GM12875 (cell line): ENCODE measurements at regions not wholly inside any gene's neighbourhood (a gene's known extent, or its start where the extent isn't known, plus 50 kb on each side); places are given as distances from the start of the nearest gene placed in this dataset.

Experiments
- H3K4me3 ChIP-seq: one replicate; pipeline ENCODE4 v1.5.1; 2011; ENCODE audit warnings: low read depth, low read length, control low read depth
- CTCF ChIP-seq: IDR thresholded peaks from 2 replicates; pipeline ENCODE4 v1.5.1; 2011; ENCODE audit warnings: low read depth, mild to moderate bottlenecking, control low read depth, inconsistent platforms, low read length, moderate library complexity, borderline replicate concordance; ENCODE audit not compliant: insufficient read depth

GRCh38 chr2:81647715-81648230, 1343.2 kb upstream of the LRRTM1 start:
- TF ChIP-seq CTCF, result no peak
- no peak overlapping the region for H3K4me3 ChIP-seq

- no peak for TF ChIP-seq CTCF
Measured at GRCh38 chr2:81645745-81646301, 1341.3 kb upstream of the LRRTM1 start.

GRCh38 chr2:81644189-81644588, 1339.6 kb upstream of the LRRTM1 start:
- TF ChIP-seq CTCF, result no peak
- H3K4me3 ChIP-seq, result no peak overlapping the region

More at GRCh38 chr2:81645745-81646301, 1341.3 kb upstream of the LRRTM1 start:
- no peak overlapping the region for H3K4me3 ChIP-seq

GRCh38 chr2:81624825-81625224, 1320.3 kb upstream of the LRRTM1 start:
- no peak for TF ChIP-seq CTCF

GRCh38 chr2:81600088-81600487, 1295.5 kb upstream of the LRRTM1 start:
- TF ChIP-seq CTCF, result no peak
- no peak overlapping the region for H3K4me3 ChIP-seq

More at GRCh38 chr2:81624825-81625224, 1320.3 kb upstream of the LRRTM1 start:
- H3K4me3 ChIP-seq, result no peak overlapping the region

- TF ChIP-seq CTCF, result no peak
- no peak overlapping the region for H3K4me3 ChIP-seq
Measured at GRCh38 chr2:81598453-81598852, 1293.9 kb upstream of the LRRTM1 start.

GRCh38 chr2:81589406-81589805, 1284.9 kb upstream of the LRRTM1 start:
- no peak overlapping the region for H3K4me3 ChIP-seq
- TF ChIP-seq CTCF, result no peak
